ENCODE measurements at regions not wholly inside any gene's neighbourhood (a gene's known extent, or its start where the extent isn't known, plus 50 kb on each side); places are given as distances from the start of the nearest gene placed in this dataset.

DNA sequence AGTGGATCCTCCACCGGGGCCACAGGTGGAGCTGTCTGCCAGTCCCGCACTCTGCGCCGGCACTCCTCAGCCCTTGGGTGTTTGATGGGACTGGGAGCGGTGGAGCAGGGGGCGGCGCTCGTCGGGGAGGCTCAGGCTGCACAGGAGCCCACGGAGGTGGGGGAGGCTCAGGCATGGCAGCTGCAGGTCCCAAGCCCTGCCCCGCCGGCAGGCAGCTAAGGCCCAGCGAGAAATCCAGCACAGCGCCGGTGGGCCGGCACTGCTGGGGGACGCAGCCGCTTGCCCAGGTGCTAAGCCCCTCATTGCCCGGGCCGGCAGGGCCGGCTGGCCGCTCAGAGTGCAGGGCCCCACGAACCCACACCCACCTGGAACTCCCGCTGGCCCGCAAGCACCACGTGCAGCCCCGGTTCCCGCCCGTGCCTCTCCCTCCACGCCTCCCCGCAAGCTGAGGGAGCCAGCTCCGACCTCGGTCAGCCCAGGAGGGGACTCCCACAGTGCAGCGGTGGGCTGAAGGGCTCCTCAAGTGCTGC lies 286.4 kb downstream of the RBM26 start:
- TF ChIP-seq, protein P1, sequence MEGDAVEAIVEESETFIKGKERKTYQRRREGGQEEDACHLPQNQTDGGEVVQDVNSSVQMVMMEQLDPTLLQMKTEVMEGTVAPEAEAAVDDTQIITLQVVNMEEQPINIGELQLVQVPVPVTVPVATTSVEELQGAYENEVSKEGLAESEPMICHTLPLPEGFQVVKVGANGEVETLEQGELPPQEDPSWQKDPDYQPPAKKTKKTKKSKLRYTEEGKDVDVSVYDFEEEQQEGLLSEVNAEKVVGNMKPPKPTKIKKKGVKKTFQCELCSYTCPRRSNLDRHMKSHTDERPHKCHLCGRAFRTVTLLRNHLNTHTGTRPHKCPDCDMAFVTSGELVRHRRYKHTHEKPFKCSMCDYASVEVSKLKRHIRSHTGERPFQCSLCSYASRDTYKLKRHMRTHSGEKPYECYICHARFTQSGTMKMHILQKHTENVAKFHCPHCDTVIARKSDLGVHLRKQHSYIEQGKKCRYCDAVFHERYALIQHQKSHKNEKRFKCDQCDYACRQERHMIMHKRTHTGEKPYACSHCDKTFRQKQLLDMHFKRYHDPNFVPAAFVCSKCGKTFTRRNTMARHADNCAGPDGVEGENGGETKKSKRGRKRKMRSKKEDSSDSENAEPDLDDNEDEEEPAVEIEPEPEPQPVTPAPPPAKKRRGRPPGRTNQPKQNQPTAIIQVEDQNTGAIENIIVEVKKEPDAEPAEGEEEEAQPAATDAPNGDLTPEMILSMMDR (IDR thresholded peaks at IDR 0.05; ENCODE audit: low read depth, low read length): no peak
- no peak for TF ChIP-seq EZH2phosphoT487 (IDR thresholded peaks at IDR 0.05; ENCODE audit: low read depth)

Data from OCI-LY3 (cell line).